ENCODE measurements at regions not wholly inside any gene's neighbourhood (a gene's known extent, or its start where the extent isn't known, plus 50 kb on each side); places are given as distances from the start of the nearest gene placed in this dataset.
A peak's percentile ranks its signal among the peaks of the same experiment; 100 is the strongest.
"Not testable (repeated sequence)": the region's sequence is repeated elsewhere in the genome, so short reads cannot be mapped to it uniquely, and the experiment has no call there.

- no peak for FAIRE-seq
Measured at GRCh38 chr4:18626996-18627395, 605.4 kb upstream of the LCORL start.

GRCh38 chr4:18626366-18626765 is 604.8 kb upstream of the LCORL start:
- no peak for FAIRE-seq

DNA sequence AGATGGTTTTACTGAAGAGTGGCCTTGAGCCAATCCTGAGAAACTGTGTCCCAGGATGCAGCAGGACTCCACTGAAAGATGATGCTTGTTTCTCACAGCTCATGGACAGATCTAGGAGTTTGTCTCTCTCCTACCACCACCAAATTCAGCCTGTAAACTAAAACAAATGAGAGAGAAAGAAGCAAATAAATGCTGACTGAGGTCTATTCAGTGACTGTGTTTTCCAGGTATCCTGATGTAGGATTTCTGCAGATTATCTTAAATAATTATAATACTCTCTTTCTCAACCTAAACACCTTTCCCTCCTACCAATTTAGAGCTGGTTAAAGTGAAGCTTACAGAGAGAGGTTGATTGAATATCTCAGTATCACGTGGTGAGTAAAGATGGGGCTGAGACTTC is 599.6 kb upstream of the LCORL start:
- FAIRE-seq: no peak

- no peak for FAIRE-seq
Measured at GRCh38 chr4:18616720-18617119, 595.2 kb upstream of the LCORL start.

DNA sequence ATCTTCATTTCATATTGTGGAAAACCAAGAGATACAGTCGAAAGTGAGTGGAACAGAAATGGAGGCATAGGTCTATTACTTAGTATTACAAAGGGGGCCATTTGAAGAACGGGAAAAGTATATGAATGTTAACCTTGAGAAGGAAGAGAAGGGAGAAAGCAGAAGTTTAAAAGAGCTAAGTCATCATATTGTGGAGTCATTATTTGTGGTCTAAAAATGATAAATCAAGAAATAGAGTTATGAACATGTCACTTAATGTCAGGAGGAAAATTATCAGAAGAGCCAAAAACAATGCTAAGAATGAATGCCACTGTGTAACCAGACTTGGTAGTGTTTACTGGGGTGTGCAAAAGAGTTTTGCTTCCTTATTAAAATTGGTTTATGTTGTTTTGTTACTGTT is 589.5 kb upstream of the LCORL start:
- no peak for FAIRE-seq

DNA sequence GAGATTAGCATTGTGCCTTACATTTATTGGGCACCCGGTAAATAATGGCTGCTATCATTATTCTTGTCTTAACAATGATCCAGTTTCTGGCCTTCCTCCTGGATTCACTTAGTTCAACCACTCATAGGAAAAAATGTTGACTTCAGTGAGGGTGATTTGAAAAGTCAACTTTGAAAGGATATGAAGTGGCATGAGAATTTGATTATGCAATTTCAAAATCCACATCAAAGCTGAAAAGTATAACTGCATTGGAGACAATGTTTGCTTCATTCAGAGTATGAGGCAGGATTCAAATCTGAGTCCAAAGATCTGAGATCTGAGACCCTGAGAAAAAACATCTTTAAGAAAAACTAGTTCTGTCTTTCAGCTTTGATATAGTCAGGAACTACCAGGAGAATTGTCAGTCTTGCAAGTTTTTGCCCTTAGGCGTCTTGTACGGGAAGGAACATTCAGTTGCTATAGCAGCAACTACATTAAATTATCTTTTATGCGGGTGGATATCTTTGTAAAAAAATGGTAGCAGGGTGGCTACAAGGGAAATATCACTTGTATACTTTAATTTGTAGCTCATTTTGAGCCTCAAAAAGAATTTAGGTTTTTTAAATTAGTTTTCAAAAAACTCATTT is 587.5 kb upstream of the LCORL start:
- no peak for FAIRE-seq

- FAIRE-seq: not testable (repeated sequence)
Measured at GRCh38 chr4:18602610-18603009, 581.1 kb upstream of the LCORL start.

GRCh38 chr4:18593297-18594002 is 571.9 kb upstream of the LCORL start:
- FAIRE-seq: peak; percentile 36

GRCh38 chr4:18582841-18583240 is 561.3 kb upstream of the LCORL start:
- no peak for FAIRE-seq

DNA sequence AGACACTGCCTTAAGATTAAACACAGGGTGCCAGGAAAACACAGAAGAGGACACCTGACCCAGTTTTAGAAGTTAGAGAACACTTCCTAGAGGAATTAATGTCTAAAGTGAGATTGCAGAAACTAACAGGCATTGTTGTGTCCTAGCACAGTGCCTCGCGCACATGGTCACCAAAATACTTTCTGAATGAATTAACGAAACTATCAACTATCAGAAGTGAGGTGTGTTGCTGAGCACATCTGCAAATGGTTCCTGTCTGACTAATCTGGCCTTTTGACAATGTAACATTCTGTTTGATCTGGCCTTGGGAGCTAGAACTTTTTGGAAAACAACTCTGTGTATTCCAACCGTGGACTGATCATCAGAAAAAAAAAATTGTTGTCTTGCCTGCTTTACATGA is 556.8 kb upstream of the LCORL start:
- FAIRE-seq: no peak

- FAIRE-seq: no peak
Measured at GRCh38 chr4:18572481-18572880, 550.9 kb upstream of the LCORL start.

DNA sequence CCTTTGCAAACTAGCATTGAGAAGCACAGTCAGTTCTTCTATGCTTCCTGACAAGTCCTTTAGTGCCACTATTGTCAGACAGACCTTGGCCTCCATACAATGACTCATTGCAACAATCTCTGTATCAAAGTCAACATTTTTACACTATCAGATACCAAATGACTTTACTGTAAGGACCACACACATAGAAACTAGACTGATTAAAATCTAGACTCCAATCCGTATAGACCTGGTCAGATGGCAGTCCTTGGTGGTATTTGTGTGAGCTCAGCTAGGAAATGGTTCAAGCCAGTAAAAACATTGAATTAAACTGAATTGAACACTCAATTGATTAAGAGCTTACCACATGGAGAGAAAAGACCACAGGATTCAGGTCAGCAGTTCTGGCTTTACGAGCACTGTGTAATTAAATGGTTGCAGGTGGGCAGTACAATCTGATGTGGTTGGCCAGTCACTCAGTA is 549.8 kb upstream of the LCORL start:
- FAIRE-seq: no peak

DNA sequence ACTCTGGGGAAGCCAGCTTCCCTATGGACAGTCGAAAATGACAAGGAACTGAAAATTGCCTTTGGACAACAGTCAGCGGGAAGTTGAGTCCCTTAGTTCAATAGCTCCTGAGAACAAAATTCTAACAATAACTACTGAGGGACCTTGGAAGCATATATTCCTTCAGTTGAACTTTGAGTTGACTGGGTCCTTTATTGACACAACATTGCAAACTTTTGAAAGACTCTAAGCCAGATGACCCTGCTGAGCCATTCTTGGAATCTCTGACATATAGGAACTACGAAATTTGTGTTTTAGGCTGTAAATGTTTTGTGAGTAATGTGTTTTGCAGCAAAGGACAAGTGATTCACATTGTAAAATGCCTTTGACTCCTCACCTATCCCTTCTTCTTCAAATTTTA is 548.8 kb upstream of the LCORL start:
- FAIRE-seq: no peak

DNA sequence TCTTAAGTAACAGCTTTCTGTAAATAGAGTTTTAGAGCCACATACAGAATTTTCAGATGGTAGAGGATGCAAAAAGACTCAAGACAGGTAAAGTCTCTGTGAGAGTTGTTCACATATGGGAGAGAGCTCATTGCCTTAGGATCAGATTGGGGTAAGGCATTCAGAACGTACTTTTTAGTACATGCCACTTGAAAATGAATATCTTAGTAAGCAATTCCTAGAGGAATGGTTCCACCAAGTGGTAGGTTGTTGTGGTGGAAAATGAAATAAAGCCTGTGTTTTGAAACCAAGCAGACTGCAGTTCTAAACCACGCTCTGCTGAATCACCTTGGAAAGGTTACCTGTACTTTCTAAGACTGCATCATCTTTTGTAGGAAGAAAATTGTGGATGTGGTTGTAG is 547.0 kb upstream of the LCORL start:
- no peak for FAIRE-seq

DNA sequence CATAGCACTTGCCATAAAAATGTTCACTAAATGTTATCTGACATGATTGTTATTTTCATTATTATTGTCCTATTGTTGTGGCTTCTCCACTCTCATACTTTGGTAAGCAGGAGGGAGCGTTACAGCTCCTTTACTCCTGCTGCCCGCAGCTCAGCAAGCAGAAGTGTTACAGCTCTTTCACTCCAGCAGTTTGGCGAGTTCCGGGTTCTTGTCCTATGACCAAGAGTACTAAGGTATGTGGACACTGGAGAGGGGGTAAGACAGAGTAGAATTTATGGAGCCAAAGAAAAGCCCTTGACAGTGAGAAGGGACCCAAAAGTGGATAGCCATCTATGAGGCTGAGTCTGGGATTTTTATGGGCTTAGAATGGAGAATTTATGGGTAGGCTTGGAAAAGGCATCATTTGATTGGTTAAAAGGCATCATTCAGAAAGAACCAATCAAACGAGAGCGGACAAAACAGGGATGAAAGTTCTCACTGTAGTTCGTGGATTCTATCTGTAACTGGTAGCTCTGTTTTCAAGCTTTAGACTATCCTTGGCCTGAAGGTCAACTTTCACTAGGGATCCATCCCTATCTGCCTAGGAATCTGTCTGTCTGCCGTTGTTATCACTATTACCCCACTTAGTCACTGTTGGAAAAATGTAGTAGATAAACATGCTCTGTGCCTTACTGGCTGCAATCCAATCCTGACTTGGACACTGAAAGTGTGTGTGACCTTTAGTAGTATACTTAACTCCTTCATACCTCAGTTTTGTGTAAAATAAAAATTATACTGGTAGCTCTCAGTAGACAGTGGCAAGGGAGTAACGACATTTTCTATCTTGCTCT is 545.6 kb upstream of the LCORL start:
- no peak for FAIRE-seq

DNA sequence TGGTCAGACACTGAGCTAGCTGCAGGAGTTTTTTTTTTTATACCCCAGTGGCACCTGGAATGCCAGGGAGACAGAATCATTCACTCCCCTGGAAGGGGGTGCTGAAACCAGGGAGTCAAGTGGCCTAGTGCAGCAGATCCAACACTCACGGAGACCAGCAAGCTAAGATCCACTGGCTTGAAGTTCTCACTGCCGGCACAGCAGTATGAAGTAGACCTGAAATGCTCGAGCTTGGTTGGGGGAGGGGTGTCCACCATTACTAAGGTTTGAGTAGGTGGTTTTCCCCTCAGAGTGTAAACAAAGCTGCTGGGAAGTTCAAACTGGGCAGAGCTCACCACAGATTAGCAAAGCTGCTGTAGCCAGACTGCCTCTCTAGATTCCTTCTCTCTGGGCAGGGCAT is 537.9 kb upstream of the LCORL start:
- FAIRE-seq: no peak

GRCh38 chr4:18556402-18556801 is 534.8 kb upstream of the LCORL start:
- FAIRE-seq: no peak

GRCh38 chr4:18540349-18540748 is 518.8 kb upstream of the LCORL start:
- FAIRE-seq: no peak

- no peak for FAIRE-seq
Measured at GRCh38 chr4:18538121-18538520, 516.6 kb upstream of the LCORL start.

GRCh38 chr4:18536428-18536827 is 514.9 kb upstream of the LCORL start:
- FAIRE-seq: no peak

- no peak for FAIRE-seq
Measured at GRCh38 chr4:18535948-18536347, 514.4 kb upstream of the LCORL start.

DNA sequence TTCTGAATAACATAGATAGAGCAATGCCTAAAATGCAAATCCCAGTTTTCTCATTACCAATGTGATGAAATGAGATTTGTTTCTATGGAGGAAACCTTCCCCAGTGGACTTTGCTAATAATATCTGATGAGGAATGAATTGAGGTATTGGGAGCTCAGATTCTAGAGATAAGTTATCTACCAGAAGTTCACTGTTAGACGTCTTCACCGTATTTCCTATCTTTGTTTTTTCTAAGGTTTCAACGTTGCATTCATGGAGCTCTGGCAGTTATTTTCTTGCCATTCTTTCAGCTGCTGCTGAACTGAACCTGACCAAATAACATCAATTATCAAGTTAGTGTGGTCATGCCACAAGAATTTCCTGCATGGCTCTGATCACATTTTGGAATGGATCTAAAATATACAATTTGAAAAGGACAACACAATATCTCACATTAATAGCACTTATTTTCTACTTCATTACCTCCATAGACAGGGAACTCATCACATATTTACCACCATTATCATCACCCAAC is 511.8 kb upstream of the LCORL start:
- FAIRE-seq: no peak

GRCh38 chr4:18531731-18532130 is 510.2 kb upstream of the LCORL start:
- FAIRE-seq: no peak

GRCh38 chr4:18529482-18529881 is 507.9 kb upstream of the LCORL start:
- no peak for FAIRE-seq

Measured in colon (tissue), 2 donors.